Neural cell (in vitro differentiated cells): ENCODE measurements at regions not wholly inside any gene's neighbourhood (a gene's known extent, or its start where the extent isn't known, plus 50 kb on each side); places are given as distances from the start of the nearest gene placed in this dataset.

Experiments used
- H2AFZ ChIP-seq: fragments of 200-600, 300-800 bp; sonication (generic), shearing (Covaris generic); 2 replicates; pipeline ENCODE4 v1.6.0; 2014; ENCODE audit warnings: low read depth, mild to moderate bottlenecking, antibody characterized with exemption, low read length, moderate library complexity
- H3F3A ChIP-seq: fragments of 200-600 bp; shearing (Covaris generic); 2 replicates; pipeline ENCODE4 v1.6.1; 2016; ENCODE audit warnings: mild to moderate bottlenecking, moderate library complexity, mixed read lengths, antibody characterized with exemption, low read length; ENCODE audit not compliant: insufficient read depth, poor library complexity, severe bottlenecking
- H3K27ac ChIP-seq: fragments of 200-600, 300-800 bp; sonication (generic), shearing (Covaris generic); 2 replicates; pipeline ENCODE4 v1.5.1; 2014; ENCODE audit warnings: mild to moderate bottlenecking, low read length, moderate library complexity
- H3K27me3 ChIP-seq: fragments of 300-800, 200-600 bp; sonication (generic), shearing (Covaris generic); 2 replicates; pipeline ENCODE4 v1.6.0; 2014; ENCODE audit warnings: mild to moderate bottlenecking, low read depth, low read length, moderate library complexity; ENCODE audit not compliant: insufficient read depth
- H3K36me3 ChIP-seq: fragments of 300-800, 200-600 bp; sonication (generic), shearing (Covaris generic); 2 replicates; pipeline ENCODE4 v1.5.1; 2014; ENCODE audit warnings: mild to moderate bottlenecking, antibody characterized with exemption, low read length, moderate library complexity; ENCODE audit not compliant: insufficient read depth
- H3K4me2 ChIP-seq: fragments of 300-800, 200-600 bp; sonication (generic), shearing (Covaris generic); 2 replicates; pipeline ENCODE4 v1.6.0; 2014; ENCODE audit warnings: mild to moderate bottlenecking, low read length
- H3K4me3 ChIP-seq: fragments of 300-800, 200-600 bp; sonication (generic), shearing (Covaris generic); 2 replicates; pipeline ENCODE4 v1.5.1; 2014; ENCODE audit warnings: mild to moderate bottlenecking, low read length, moderate library complexity
- H3K79me2 ChIP-seq: fragments of 200-600 bp; shearing (Covaris generic); replicated peaks from 2 replicates; pipeline ENCODE4 v1.6.0; 2014; ENCODE audit warnings: mild to moderate bottlenecking, low read length, moderate library complexity; ENCODE audit not compliant: insufficient read depth
- H3K9ac ChIP-seq: fragments of 300-800, 200-600 bp; sonication (generic), shearing (Covaris generic); 2 replicates; pipeline ENCODE4 v1.6.1; 2016; ENCODE audit warnings: mild to moderate bottlenecking, low read length, mixed read lengths
- H3K9me2 ChIP-seq: fragments of 200-600 bp; shearing (Covaris generic); 2 replicates; pipeline ENCODE4 v1.6.1; 2016; ENCODE audit warnings: mild to moderate bottlenecking, low read length, mixed read lengths; ENCODE audit not compliant: insufficient read depth
- H3K9me3 ChIP-seq: fragments of 200-600, 300-800 bp; sonication (generic), shearing (Covaris generic); 2 replicates; pipeline ENCODE4 v1.6.1; 2016; ENCODE audit warnings: mild to moderate bottlenecking, mixed run types, low read length, moderate library complexity, mixed read lengths
- H4K20me1 ChIP-seq: fragments of 200-600 bp; shearing (Covaris generic); 2 replicates; pipeline ENCODE4 v1.6.1; 2016; ENCODE audit warnings: mild to moderate bottlenecking, mixed run types; ENCODE audit not compliant: insufficient read depth
- CTCF ChIP-seq: fragments of 450-650 bp; IDR thresholded peaks from 2 replicates; pipeline ENCODE4 v1.5.1; 2014; ENCODE audit warnings: antibody characterized with exemption, mild to moderate bottlenecking, moderate library complexity; ENCODE audit not compliant: poor library complexity, severe bottlenecking
- EP300 ChIP-seq: fragments of 450-650 bp; conservative IDR thresholded peaks from 2 replicates; pipeline ENCODE4 v1.6.1; 2014; ENCODE audit warnings: antibody characterized with exemption, mild to moderate bottlenecking, moderate library complexity; ENCODE audit not compliant: poor library complexity, severe bottlenecking
- EZH2 ChIP-seq: fragments of 200-600, 300-800 bp; shearing (Covaris generic), sonication (generic); IDR thresholded peaks from 2 replicates; pipeline ENCODE4 v1.6.1; 2014; ENCODE audit warnings: antibody characterized with exemption, low read length, borderline replicate concordance, mild to moderate bottlenecking; ENCODE audit not compliant: insufficient read depth, poor library complexity, severe bottlenecking
- MXI1 ChIP-seq: fragments of 450-650 bp; conservative IDR thresholded peaks from 2 replicates; pipeline ENCODE4 v1.6.1; 2014; ENCODE audit warnings: antibody characterized with exemption, mild to moderate bottlenecking; ENCODE audit not compliant: poor library complexity, severe bottlenecking
- POLR2AphosphoS5 ChIP-seq: IDR thresholded peaks from 2 replicates; pipeline ENCODE4 v1.6.1; 2012
- RAD21 ChIP-seq: fragments of 450-650 bp; conservative IDR thresholded peaks from 2 replicates; pipeline ENCODE4 v1.6.1; 2014; ENCODE audit warnings: antibody characterized with exemption, mild to moderate bottlenecking, moderate library complexity
- REST ChIP-seq: IDR thresholded peaks from 2 replicates; pipeline ENCODE4 v1.6.1; 2012; ENCODE audit warnings: borderline replicate concordance
- SMC3 ChIP-seq: fragments of 450-650 bp; conservative IDR thresholded peaks from 2 replicates; pipeline ENCODE4 v1.6.1; 2014; ENCODE audit warnings: antibody characterized with exemption, mild to moderate bottlenecking, moderate library complexity; ENCODE audit not compliant: poor library complexity
- TAF1 ChIP-seq: IDR thresholded peaks from 2 replicates; pipeline ENCODE4 v1.6.1; 2012; ENCODE audit warnings: low read depth

GRCh38 chrX:45956191-45956870 lies 588.9 kb downstream of the ZNF674 start:
- Histone ChIP-seq H3K27ac (peak overlapping the region; percentile 84), H4K20me1 (no peaks in the 10 kb centered on the region), H3K4me2 (peak overlapping the region; percentile 25), H3K27me3 (no peaks in the 10 kb centered on the region), H3K79me2 (no peaks in the 10 kb centered on the region), H3K9me3 (no peaks in the 10 kb centered on the region), H2AFZ (peak overlapping the region; percentile 51), H3K36me3 (no peaks in the 10 kb centered on the region), H3K4me3 (peak overlapping the region; percentile 34), H3F3A (no peaks in the 10 kb centered on the region), H3K9ac (peak overlapping the region; percentile 26), H3K9me2 (no peaks in the 10 kb centered on the region)
- TF ChIP-seq POLR2AphosphoS5 (peak; percentile 58), TAF1 (no peak), EP300 (peak; percentile 47), REST (peak; percentile 95), RAD21 (no peak), EZH2 (no peak), CTCF (no peak), MXI1 (peak; percentile 27), SMC3 (peak; percentile 10)

GRCh38 chrX:45955661-45956060 lies 589.6 kb downstream of the ZNF674 start:
- no peaks in the 10 kb centered on the region for H4K20me1 ChIP-seq
- H3K9ac ChIP-seq: peak overlapping the region; percentile 26
- H3K36me3 ChIP-seq: no peaks in the 10 kb centered on the region
- H3K4me2 ChIP-seq: peak overlapping the region; percentile 25
- H2AFZ ChIP-seq: peak overlapping the region; percentile 51
- peak overlapping the region; percentile 84 for H3K27ac ChIP-seq
- no peaks in the 10 kb centered on the region for H3F3A ChIP-seq
- no peaks in the 10 kb centered on the region for H3K9me3 ChIP-seq
- no peaks in the 10 kb centered on the region for H3K79me2 ChIP-seq
- no peaks in the 10 kb centered on the region for H3K9me2 ChIP-seq
- H3K4me3 ChIP-seq: peak overlapping the region; percentile 34
- no peaks in the 10 kb centered on the region for H3K27me3 ChIP-seq
- TF ChIP-seq EP300 (no peak), CTCF (no peak), REST (no peak), POLR2AphosphoS5 (no peak), EZH2 (no peak), SMC3 (no peak), TAF1 (no peak), MXI1 (no peak), RAD21 (no peak)
